Uterus (tissue), 2 donors: ENCODE measurements at regions not wholly inside any gene's neighbourhood (a gene's known extent, or its start where the extent isn't known, plus 50 kb on each side); places are given as distances from the start of the nearest gene placed in this dataset.

Experiments
- CTCF ChIP-seq, 4 experiments: fragments of 200-600 bp in 2 of 4; fragments of 450-650 bp in 2 of 4; sonication (generic) in 2 of 4; IDR thresholded peaks; one replicate each; pipeline ENCODE4 v1.5.1; 2016 to 2019; ENCODE audit warnings: antibody characterized with exemption in 4 of 4, mild to moderate bottlenecking in 2 of 4, moderate library complexity in 1 of 4
- POLR2A ChIP-seq, 2 donors: fragments of 450-650 bp; IDR thresholded peaks; one replicate each; pipeline ENCODE4 v1.6.1; 2016; ENCODE audit warnings: antibody characterized with exemption in 2 of 2, mild to moderate bottlenecking in 1 of 2, moderate library complexity in 1 of 2

GRCh38 chr1:239951511-239952140, 140.1 kb upstream of the FMN2 start:
- TF ChIP-seq CTCF (IDR thresholded peaks at IDR 0.05) = peak; percentile 48 to 77 (median 52)
- TF ChIP-seq POLR2A (IDR thresholded peaks at IDR 0.05) = no peak
